Keratinocyte (primary cell): ENCODE measurements at regions not wholly inside any gene's neighbourhood (a gene's known extent, or its start where the extent isn't known, plus 50 kb on each side); places are given as distances from the start of the nearest gene placed in this dataset.

Experiments
- DNase-seq: peaks from one replicate; pipeline ENCODE4 v3.0.0-alpha.2; 2011; ENCODE audit warnings: low read depth, missing footprints, low spot score
- FAIRE-seq: peaks from 2 replicates; lab custom pipeline; 2011; peaks lifted over from hg19 to GRCh38; lab: Jason Lieb, UNC
- H2AFZ ChIP-seq: 2 replicates; pipeline ENCODE4 v1.6.0; 2012; ENCODE audit warnings: low read length, control low read depth, inconsistent platforms; ENCODE audit not compliant: control insufficient read depth
- H3K27ac ChIP-seq: 2 replicates; pipeline ENCODE4 v1.5.1; 2011; ENCODE audit warnings: low read length; ENCODE audit not compliant: control insufficient read depth, insufficient read depth
- H3K27me3 ChIP-seq: 3 replicates; pipeline ENCODE4 v1.6.0; 2011; ENCODE audit warnings: low read length; ENCODE audit not compliant: control insufficient read depth, insufficient read depth; ENCODE audit errors: extremely low read depth
- H3K36me3 ChIP-seq, 2 experiments: 2 replicates in 1 of 2; 3 replicates in 1 of 2; pipeline ENCODE4 v1.5.1; 2011; ENCODE audit warnings: low read length in 2 of 2, mild to moderate bottlenecking in 1 of 2; ENCODE audit not compliant: control insufficient read depth in 2 of 2, insufficient read depth in 2 of 2; ENCODE audit errors: extremely low read depth in 1 of 2
- H3K4me1 ChIP-seq: 3 replicates; pipeline ENCODE4 v1.5.1; 2011; ENCODE audit warnings: low read length; ENCODE audit not compliant: control insufficient read depth, insufficient read depth; ENCODE audit errors: extremely low read depth
- H3K4me2 ChIP-seq: 3 replicates; pipeline ENCODE4 v1.6.0; 2011; ENCODE audit warnings: low read depth, low read length; ENCODE audit not compliant: control insufficient read depth, insufficient read depth; ENCODE audit errors: extremely low read depth
- H3K4me3 ChIP-seq, 3 experiments: fragments of 200-600 bp in 1 of 3; sonication (generic) in 1 of 3; 2 replicates in 2 of 3; 3 replicates in 1 of 3; pipeline ENCODE4 v1.5.1; 2011 to 2016; ENCODE audit warnings: low read length in 3 of 3, mild to moderate bottlenecking in 3 of 3, control low read depth in 2 of 3, inconsistent platforms in 1 of 3, low read depth in 1 of 3, mixed read lengths in 1 of 3, mixed run types in 1 of 3, moderate library complexity in 1 of 3; ENCODE audit not compliant: control insufficient read depth in 2 of 3, insufficient read depth in 2 of 3; ENCODE audit errors: extremely low read depth in 1 of 3
- H3K79me2 ChIP-seq: 2 replicates; pipeline ENCODE4 v1.6.0; 2012; ENCODE audit warnings: low read length; ENCODE audit not compliant: control insufficient read depth, insufficient read depth
- H3K9ac ChIP-seq: 3 replicates; pipeline ENCODE4 v1.6.0; 2011; ENCODE audit warnings: low read length; ENCODE audit not compliant: control insufficient read depth, insufficient read depth; ENCODE audit errors: extremely low read depth
- H3K9me1 ChIP-seq: 3 replicates; pipeline ENCODE4 v1.6.0; 2011; ENCODE audit warnings: low read length; ENCODE audit not compliant: control insufficient read depth, insufficient read depth; ENCODE audit errors: extremely low read depth
- H3K9me3 ChIP-seq: 2 replicates; pipeline ENCODE4 v1.5.1; 2012; ENCODE audit warnings: low read depth, low read length; ENCODE audit not compliant: control insufficient read depth
- H4K20me1 ChIP-seq: 3 replicates; pipeline ENCODE4 v1.6.0; 2011; ENCODE audit warnings: low read length; ENCODE audit not compliant: control insufficient read depth, insufficient read depth; ENCODE audit errors: extremely low read depth
- CTCF ChIP-seq, 3 experiments: IDR thresholded peaks in 1 of 3; conservative IDR thresholded peaks in 1 of 3; optimal IDR thresholded peaks in 1 of 3; 2 replicates in 2 of 3; 3 replicates in 1 of 3; pipeline versions ENCODE3 to v1.5.1; 2011; ENCODE audit warnings: low read length in 3 of 3, mild to moderate bottlenecking in 3 of 3, moderate library complexity in 2 of 3, control low read depth in 1 of 3, inconsistent platforms in 1 of 3; ENCODE audit not compliant: insufficient read depth in 2 of 3; ENCODE audit errors: extremely low read depth in 1 of 3
- EZH2 ChIP-seq: IDR thresholded peaks from one replicate; pipeline ENCODE4 v1.6.1; 2012; ENCODE audit warnings: inconsistent platforms, mild to moderate bottlenecking, low read length, moderate library complexity
- dilution Hi-C: fragments of 300-500 bp; cut with MboI; formaldehyde crosslinking; loops from one replicate; pipeline ENCODE4 v1.7.0; 2020; ENCODE audit warnings: low sequenced_read_pairs; ENCODE audit not compliant: extremely low pct_ligation_motif_present

GRCh38 chr4:23371533-23371932, 518.3 kb downstream of the PPARGC1A start:
- H3K27me3 ChIP-seq = no peaks in the 10 kb centered on the region
- dilution Hi-C loops = no loop called here
- H4K20me1 ChIP-seq = no peaks in the 10 kb centered on the region
- no peak for FAIRE-seq
- no peaks in the 10 kb centered on the region for H3K79me2 ChIP-seq
- H3K4me1 ChIP-seq = no peaks in the 10 kb centered on the region
- no peaks in the 10 kb centered on the region for H3K36me3 ChIP-seq
- H2AFZ ChIP-seq = no peak overlapping the region
- no peak overlapping the region for H3K4me2 ChIP-seq
- H3K9me3 ChIP-seq = no peaks in the 10 kb centered on the region
- H3K9ac ChIP-seq = no peak overlapping the region
- no peak overlapping the region for H3K4me3 ChIP-seq
- no peaks in the 10 kb centered on the region for H3K9me1 ChIP-seq
- DNase-seq = no peak
- no peak overlapping the region for H3K27ac ChIP-seq
- TF ChIP-seq EZH2 (no peak), CTCF (optimal IDR thresholded peaks at IDR 0.05 in 1 of 3, IDR thresholded peaks at IDR 0.05 in 1 of 3, conservative IDR thresholded peaks at IDR 0.05 in 1 of 3; ENCODE audit: extremely low read depth in 1 of 3, insufficient read depth in 2 of 3, low read length in 3 of 3) (no peak)

- no peak for TF ChIP-seq EZH2
- no peak for TF ChIP-seq CTCF (optimal IDR thresholded peaks at IDR 0.05 in 1 of 3, IDR thresholded peaks at IDR 0.05 in 1 of 3, conservative IDR thresholded peaks at IDR 0.05 in 1 of 3; ENCODE audit: extremely low read depth in 1 of 3, insufficient read depth in 2 of 3, low read length in 3 of 3)
- Histone ChIP-seq H3K9me1 (no peaks in the 10 kb centered on the region), H3K9ac (no peak overlapping the region), H3K4me1 (no peaks in the 10 kb centered on the region), H3K36me3 (no peaks in the 10 kb centered on the region), H3K27me3 (no peaks in the 10 kb centered on the region), H3K27ac (no peak overlapping the region), H3K9me3 (no peaks in the 10 kb centered on the region), H4K20me1 (no peaks in the 10 kb centered on the region), H3K79me2 (no peaks in the 10 kb centered on the region), H2AFZ (no peak overlapping the region), H3K4me3 (no peak overlapping the region), H3K4me2 (no peak overlapping the region)
- FAIRE-seq (no peak), DNase-seq (no peak)
- dilution Hi-C loops = no loop called here
Measured at GRCh38 chr4:23369331-23369730, 520.5 kb downstream of the PPARGC1A start.
